Heart left ventricle (tissue), 16 donors: ENCODE measurements at regions not wholly inside any gene's neighbourhood (a gene's known extent, or its start where the extent isn't known, plus 50 kb on each side); places are given as distances from the start of the nearest gene placed in this dataset.

Experiments
- ATAC-seq, 4 donors: fragments of 200-7000 bp; cut with Tn5 transposase; one replicate each; pipeline ENCODE4 v1.9.1; 2020 to 2022; ENCODE audit warnings: moderate library complexity in 4 of 4, mild to moderate bottlenecking in 3 of 4, moderate number of reproducible peaks in 1 of 4
- DNase-seq, 5 donors: peaks; one replicate each; pipeline ENCODE4 v3.0.0-alpha.2; 2020
- H3K27ac ChIP-seq, 12 donors: fragments of 200-600 bp; sonication (generic) in 4 of 12; one replicate each; pipeline versions ENCODE4 v1.5.0 to v1.8.0; 2016 to 2022; ENCODE audit warnings: mild to moderate bottlenecking in 2 of 12
- H3K27me3 ChIP-seq, 9 donors: fragments of 200-600 bp; sonication (generic) in 2 of 9; one replicate each; pipeline versions ENCODE4 v1.5.1 to v1.8.0; 2016 to 2022; ENCODE audit warnings: mild to moderate bottlenecking in 3 of 9
- H3K36me3 ChIP-seq, 9 donors: fragments of 200-600 bp; sonication (generic) in 2 of 9; one replicate each; pipeline versions ENCODE4 v1.5.0 to v1.8.0; 2018 to 2022; ENCODE audit warnings: mild to moderate bottlenecking in 2 of 9
- H3K4me1 ChIP-seq, 12 donors: fragments of 200-600 bp; sonication (generic) in 4 of 12; one replicate each; pipeline versions ENCODE4 v1.5.0 to v1.8.0; 2016 to 2022; ENCODE audit warnings: mild to moderate bottlenecking in 3 of 12
- H3K4me3 ChIP-seq, 12 donors: fragments of 200-600 bp; sonication (generic) in 4 of 12; one replicate each; pipeline versions ENCODE4 v1.5.0 to v1.8.0; 2017 to 2022; ENCODE audit warnings: mild to moderate bottlenecking in 9 of 12, moderate library complexity in 4 of 12
- H3K9me3 ChIP-seq, 12 donors: fragments of 200-600 bp; sonication (generic) in 4 of 12; one replicate each; pipeline versions ENCODE4 v1.5.0 to v1.8.0; 2016 to 2022; ENCODE audit warnings: mild to moderate bottlenecking in 1 of 12
- POLR2A ChIP-seq, 2 donors: fragments of 450-650 bp; IDR thresholded peaks; one replicate each; pipeline ENCODE4 v1.6.1; 2017; ENCODE audit warnings: antibody characterized with exemption in 2 of 2, mild to moderate bottlenecking in 2 of 2, moderate library complexity in 2 of 2
- WGBS, 4 donors: extraction: QIAGEN DNeasy Blood & Tissue Kit in 2 of 4; methylation state at CpG; one replicate each; pipeline versions ENCODE4 v1.1.5 to v1.1.7; 2013 to 2018; 5-methylcytosine and 5-hydroxymethylcytosine counted together
- intact Hi-C, 10 donors: fragments of 100-400 bp; cut with DNase I; formaldehyde crosslinking; loops; one replicate each; pipeline versions ENCODE4 v1.11.1 to v1.14.2; 2022
- TF ChIP-seq, protein P1 (sequence below), 12 donors: fragments of 200-600 bp; sonication (generic) in 4 of 12; IDR thresholded peaks; one replicate each; pipeline versions ENCODE4 v1.5.0 to v1.8.0; 2018 to 2022; ENCODE audit warnings: antibody characterized with exemption in 12 of 12, mild to moderate bottlenecking in 5 of 12
- donor health status: ischemic (EF 13 %, LVEDD 7.1; RV severe dilation, severe dysfunction).
- donor health status: healthy with polysubstance abuse.
- donor health status: DM: no; HTN: yes; CAD: no.
- donor health status: DM: no; HTN: no; CAD: no.
- donor health status: ischemic (EF 25% LVEDD 6.9; RV normal size, moderate dysfunction).
- donor health status: ischemic (EF 25% LVEDD 5.7; RV mildly dilated, moderate dysfunction).
- donor health status: healthy.
- donor health status: DM: yes; HTN: yes; CAD: no.
- donor health status: ischemic (EF 35%, LVEDD 5.7; RV mildly dilated, moderate dysfunction).
- donor health status: nonischemic (EF 11% LVEDD 7.7; RV severe dilation, severe dysfunction).
- donor health status: DM: yes; HTN: yes; CAD: no.
- donor health status: PGD.
- donor health status: ischemic (EF 29% LVEDD 5.4; RV normal size, mild dysfunction).
- donor health status: nonischemic (EF 23%, LVEDD 6.1; RV moderate dilation, normal function).

DNA sequence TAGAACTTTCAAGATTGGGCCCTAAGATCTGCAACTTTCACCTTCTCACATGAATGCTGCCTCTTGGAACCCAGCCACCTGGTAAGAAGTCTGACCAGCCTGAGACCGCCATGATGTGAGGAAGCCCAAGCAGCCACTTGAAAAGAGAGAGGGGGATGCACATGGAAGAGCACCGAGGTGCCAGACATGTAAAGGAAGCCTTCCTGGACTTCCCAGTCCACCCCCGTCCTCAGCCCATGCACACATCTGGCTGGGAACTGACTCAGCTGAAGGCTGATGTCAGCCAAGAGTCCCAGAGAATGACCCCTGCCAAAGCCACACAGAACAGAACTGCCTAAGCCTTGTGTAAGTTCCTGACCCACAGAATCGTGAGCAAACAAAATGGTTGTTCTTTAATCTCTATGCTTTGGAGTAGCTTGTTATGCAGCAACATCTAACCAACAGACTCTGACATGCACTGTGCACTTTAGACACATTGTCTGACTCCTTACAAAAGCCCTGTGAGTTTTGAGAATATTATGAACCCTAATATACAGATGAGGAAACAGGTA, 86.7 kb downstream of the RMI2 start:
- DNase-seq, result no peak
- 67 to 75% (median 72%) methylated on average over 4 of the region's 4 CpGs for WGBS, 4 donors
- Histone ChIP-seq H3K27ac (no peak overlapping the region), H3K36me3 (no peaks in the 10 kb centered on the region), H3K4me3 (no peak overlapping the region), H3K4me1 (no peaks in the 10 kb centered on the region), H3K9me3 (peaks cover 0 to 13% (median 1%) of the 10 kb centered on the region in 12 donors), H3K27me3 (no peaks in the 10 kb centered on the region)
- ATAC-seq, result no peak
- intact Hi-C loops, result no loop called here
- TF ChIP-seq, protein P1, sequence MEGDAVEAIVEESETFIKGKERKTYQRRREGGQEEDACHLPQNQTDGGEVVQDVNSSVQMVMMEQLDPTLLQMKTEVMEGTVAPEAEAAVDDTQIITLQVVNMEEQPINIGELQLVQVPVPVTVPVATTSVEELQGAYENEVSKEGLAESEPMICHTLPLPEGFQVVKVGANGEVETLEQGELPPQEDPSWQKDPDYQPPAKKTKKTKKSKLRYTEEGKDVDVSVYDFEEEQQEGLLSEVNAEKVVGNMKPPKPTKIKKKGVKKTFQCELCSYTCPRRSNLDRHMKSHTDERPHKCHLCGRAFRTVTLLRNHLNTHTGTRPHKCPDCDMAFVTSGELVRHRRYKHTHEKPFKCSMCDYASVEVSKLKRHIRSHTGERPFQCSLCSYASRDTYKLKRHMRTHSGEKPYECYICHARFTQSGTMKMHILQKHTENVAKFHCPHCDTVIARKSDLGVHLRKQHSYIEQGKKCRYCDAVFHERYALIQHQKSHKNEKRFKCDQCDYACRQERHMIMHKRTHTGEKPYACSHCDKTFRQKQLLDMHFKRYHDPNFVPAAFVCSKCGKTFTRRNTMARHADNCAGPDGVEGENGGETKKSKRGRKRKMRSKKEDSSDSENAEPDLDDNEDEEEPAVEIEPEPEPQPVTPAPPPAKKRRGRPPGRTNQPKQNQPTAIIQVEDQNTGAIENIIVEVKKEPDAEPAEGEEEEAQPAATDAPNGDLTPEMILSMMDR (IDR thresholded peaks at IDR 0.05), result no peak
- no peak for TF ChIP-seq POLR2A (IDR thresholded peaks at IDR 0.05)

DNA sequence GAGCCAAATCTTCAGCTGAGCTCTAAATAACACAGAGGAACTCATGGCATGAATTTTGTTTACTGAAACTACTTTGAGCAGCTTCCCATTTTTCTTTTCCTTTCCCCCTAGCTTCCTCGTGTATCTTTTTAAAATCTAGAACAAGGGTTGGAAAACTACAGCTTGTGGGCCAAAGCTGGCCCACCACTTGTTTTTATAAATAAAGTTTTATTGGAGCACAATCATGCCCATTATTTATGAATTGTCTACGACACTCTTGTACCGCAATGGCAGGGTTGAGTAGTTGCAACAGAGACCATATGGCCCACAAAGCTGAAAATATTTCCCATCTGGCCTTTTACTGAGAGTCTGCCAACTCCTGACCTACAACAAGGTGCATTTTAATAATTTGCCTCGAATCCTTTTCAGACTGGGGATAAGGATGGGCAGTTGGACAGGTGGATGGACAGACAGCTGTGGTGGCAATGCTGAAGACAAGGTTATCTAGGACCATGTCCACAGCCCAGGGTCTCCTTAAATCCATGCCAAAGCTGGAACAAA, 87.7 kb downstream of the RMI2 start:
- TF ChIP-seq POLR2A (IDR thresholded peaks at IDR 0.05), result no peak
- TF ChIP-seq, protein P1 (IDR thresholded peaks at IDR 0.05), result no peak
- no peaks in the 10 kb centered on the region for H3K4me1 ChIP-seq
- no peak overlapping the region for H3K4me3 ChIP-seq
- WGBS, 4 donors, result 76 to 83% (median 78%) methylated on average over 4 of the region's 4 CpGs
- H3K27me3 ChIP-seq, result no peaks in the 10 kb centered on the region
- ATAC-seq (no peak), DNase-seq (no peak)
- no peak overlapping the region for H3K27ac ChIP-seq
- H3K36me3 ChIP-seq, result no peaks in the 10 kb centered on the region
- intact Hi-C loops, result no loop called here
- H3K9me3 ChIP-seq, result peaks cover 0 to 13% (median 1%) of the 10 kb centered on the region in 12 donors

DNA sequence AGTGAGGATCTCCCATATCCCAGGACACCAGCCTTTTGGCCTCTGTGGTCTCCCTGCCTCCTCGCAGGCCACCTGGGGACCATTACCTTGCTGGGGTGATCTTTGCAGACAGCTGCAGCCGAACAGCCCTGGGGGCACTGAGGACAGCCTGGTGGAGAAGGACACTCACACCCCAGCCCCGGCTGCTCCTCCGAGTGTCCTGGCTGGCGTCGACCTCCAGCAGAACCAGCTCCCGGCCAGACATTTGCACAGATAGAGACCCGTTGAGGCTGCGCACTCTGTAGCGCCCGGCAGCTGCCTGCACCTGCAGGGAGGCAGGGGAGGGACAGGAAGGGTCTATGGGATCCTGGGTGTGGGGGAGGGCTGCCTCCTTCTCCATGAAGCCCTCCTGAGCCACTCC, 90.3 kb downstream of the RMI2 start:
- intact Hi-C loops, result no loop called here
- Histone ChIP-seq H3K27ac (no peak overlapping the region), H3K9me3 (peaks cover 0 to 23% (median 5%) of the 10 kb centered on the region in 12 donors), H3K4me3 (no peak overlapping the region), H3K4me1 (no peaks in the 10 kb centered on the region), H3K36me3 (no peaks in the 10 kb centered on the region), H3K27me3 (no peaks in the 10 kb centered on the region)
- WGBS, 4 donors, result 77 to 90% (median 86%) methylated on average over 7 to 11 of the region's 11 CpGs
- no peak for DNase-seq
- no peak for ATAC-seq
- TF ChIP-seq, protein P1 (IDR thresholded peaks at IDR 0.05), result no peak
- no peak for TF ChIP-seq POLR2A (IDR thresholded peaks at IDR 0.05)

DNA sequence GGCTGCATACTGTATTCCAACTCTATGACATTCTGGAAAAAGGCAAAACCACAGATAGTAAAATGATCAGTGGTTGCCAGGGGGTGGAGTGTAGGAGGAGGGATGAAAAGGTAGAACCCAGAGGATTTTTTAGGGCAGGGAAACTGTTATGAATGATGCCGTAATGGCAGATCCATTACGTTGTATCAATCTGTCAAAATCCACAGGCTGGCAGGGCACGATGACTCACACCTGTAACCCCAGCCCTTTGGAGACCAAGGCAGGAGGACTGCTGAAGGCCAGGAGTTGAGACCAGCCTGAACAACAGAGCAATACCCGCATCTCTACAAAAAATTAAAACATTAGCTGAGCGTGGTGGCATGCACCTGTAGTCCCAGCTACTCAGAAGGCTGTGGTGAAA, 91.8 kb downstream of the RMI2 start:
- H3K36me3 ChIP-seq, result no peaks in the 10 kb centered on the region
- DNase-seq, result no peak
- peaks cover 0 to 32% (median 5%) of the 10 kb centered on the region in 12 donors for H3K9me3 ChIP-seq
- TF ChIP-seq POLR2A (IDR thresholded peaks at IDR 0.05), result no peak
- TF ChIP-seq, protein P1 (IDR thresholded peaks at IDR 0.05), result no peak
- H3K27ac ChIP-seq, result no peak overlapping the region
- WGBS, 4 donors, result 71 to 89% (median 85%) methylated on average over 5 of the region's 5 CpGs
- intact Hi-C loops, result no loop called here
- H3K4me3 ChIP-seq, result no peak overlapping the region
- no peaks in the 10 kb centered on the region for H3K4me1 ChIP-seq
- no peak for ATAC-seq
- no peaks in the 10 kb centered on the region for H3K27me3 ChIP-seq
